ENCODE measurements at regions not wholly inside any gene's neighbourhood (a gene's known extent, or its start where the extent isn't known, plus 50 kb on each side); places are given as distances from the start of the nearest gene placed in this dataset.
A peak's percentile ranks its signal among the peaks of the same experiment; 100 is the strongest.

GRCh38 chr3:10706740-10707399 is 109.2 kb upstream of the SLC6A11 start:
- no peak overlapping the region for H3K27ac Mint-ChIP-seq (ENCODE audit: unreplicated experiment)
- peaks cover 15% of the 10 kb centered on the region for H3K4me1 Mint-ChIP-seq (ENCODE audit: low read depth, unreplicated experiment)
- no peak overlapping the region for H3K4me3 ChIP-seq (ENCODE audit: insufficient read depth, low read depth, low read length)
- peaks cover 10% of the 10 kb centered on the region for H3K9me3 Mint-ChIP-seq (ENCODE audit: unreplicated experiment)
- no peaks in the 10 kb centered on the region for H3K36me3 Mint-ChIP-seq (ENCODE audit: low read depth, unreplicated experiment)
- H3K79me2 ChIP-seq (ENCODE audit: insufficient read depth, low read length): no peaks in the 10 kb centered on the region
- no peak overlapping the region for H2AFZ ChIP-seq (ENCODE audit: low read depth, low read length)
- TF ChIP-seq CTCF (IDR thresholded peaks at IDR 0.05; ENCODE audit: insufficient read depth, low read depth, low read length): no peak
- TF ChIP-seq EZH2 (IDR thresholded peaks at IDR 0.05; ENCODE audit: insufficient read depth, low read length): no peak
- FAIRE-seq (no peak), DNase-seq (ENCODE audit: low read depth) (no peak)
- peak overlapping the region; percentile 67 for H3K4me3 Mint-ChIP-seq (ENCODE audit: unreplicated experiment)
- peaks cover 2% of the 10 kb centered on the region for H3K4me1 ChIP-seq (ENCODE audit: insufficient read depth, low read length)
- H3K9me3 ChIP-seq (ENCODE audit: insufficient read depth, low read depth, low read length): no peaks in the 10 kb centered on the region
- H3K9ac ChIP-seq (ENCODE audit: low read length): no peak overlapping the region
- H3K27ac ChIP-seq (ENCODE audit: low read depth, low read length): no peak overlapping the region
- H3K36me3 ChIP-seq (ENCODE audit: insufficient read depth, low read length): no peaks in the 10 kb centered on the region
- peak overlapping the region; percentile 52 for H3K4me2 ChIP-seq (ENCODE audit: low read length)
- H3K27me3 ChIP-seq (ENCODE audit: insufficient read depth, low read length): peaks cover 39% of the 10 kb centered on the region
- H3K27me3 Mint-ChIP-seq (ENCODE audit: low read depth, unreplicated experiment): peaks cover 70% of the 10 kb centered on the region
- no peaks in the 10 kb centered on the region for H4K20me1 ChIP-seq (ENCODE audit: insufficient read depth, low read length)

GRCh38 chr3:10707400-10708215 is 108.4 kb upstream of the SLC6A11 start:
- no peaks in the 10 kb centered on the region for H3K79me2 ChIP-seq (ENCODE audit: insufficient read depth, low read length)
- H3K4me2 ChIP-seq (ENCODE audit: low read length): peak overlapping the region; percentile 52
- H3K4me3 ChIP-seq (ENCODE audit: insufficient read depth, low read depth, low read length): no peak overlapping the region
- FAIRE-seq (no peak), DNase-seq (ENCODE audit: low read depth) (no peak)
- H3K36me3 ChIP-seq (ENCODE audit: insufficient read depth, low read length): no peaks in the 10 kb centered on the region
- Mint-ChIP-seq H3K4me3 (ENCODE audit: unreplicated experiment) (peak overlapping the region; percentile 67), H3K27ac (ENCODE audit: unreplicated experiment) (no peak overlapping the region), H3K27me3 (ENCODE audit: low read depth, unreplicated experiment) (peaks cover 76% of the 10 kb centered on the region), H3K4me1 (ENCODE audit: low read depth, unreplicated experiment) (peaks cover 15% of the 10 kb centered on the region), H3K9me3 (ENCODE audit: unreplicated experiment) (peaks cover 14% of the 10 kb centered on the region), H3K36me3 (ENCODE audit: low read depth, unreplicated experiment) (no peaks in the 10 kb centered on the region)
- no peaks in the 10 kb centered on the region for H4K20me1 ChIP-seq (ENCODE audit: insufficient read depth, low read length)
- no peak overlapping the region for H3K9ac ChIP-seq (ENCODE audit: low read length)
- TF ChIP-seq CTCF (IDR thresholded peaks at IDR 0.05; ENCODE audit: insufficient read depth, low read depth, low read length) (no peak), EZH2 (IDR thresholded peaks at IDR 0.05; ENCODE audit: insufficient read depth, low read length) (peak; percentile 68)
- H3K27ac ChIP-seq (ENCODE audit: low read depth, low read length): no peak overlapping the region
- peaks cover 2% of the 10 kb centered on the region for H3K4me1 ChIP-seq (ENCODE audit: insufficient read depth, low read length)
- peaks cover 42% of the 10 kb centered on the region for H3K27me3 ChIP-seq (ENCODE audit: insufficient read depth, low read length)
- no peak overlapping the region for H2AFZ ChIP-seq (ENCODE audit: low read depth, low read length)
- H3K9me3 ChIP-seq (ENCODE audit: insufficient read depth, low read depth, low read length): no peaks in the 10 kb centered on the region

Measured in astrocyte (in vitro differentiated cells and primary cell).